GM18909 (cell line): ENCODE measurements at regions not wholly inside any gene's neighbourhood (a gene's known extent, or its start where the extent isn't known, plus 50 kb on each side); places are given as distances from the start of the nearest gene placed in this dataset.

ENCODE experiments used
- ATAC-seq: cut with Tn5 transposase; IDR thresholded peaks from one replicate; pipeline ENCODE4 v1.9.1; 2021; ENCODE audit warnings: mild to moderate bottlenecking; ENCODE audit not compliant: unreplicated experiment, poor library complexity

DNA sequence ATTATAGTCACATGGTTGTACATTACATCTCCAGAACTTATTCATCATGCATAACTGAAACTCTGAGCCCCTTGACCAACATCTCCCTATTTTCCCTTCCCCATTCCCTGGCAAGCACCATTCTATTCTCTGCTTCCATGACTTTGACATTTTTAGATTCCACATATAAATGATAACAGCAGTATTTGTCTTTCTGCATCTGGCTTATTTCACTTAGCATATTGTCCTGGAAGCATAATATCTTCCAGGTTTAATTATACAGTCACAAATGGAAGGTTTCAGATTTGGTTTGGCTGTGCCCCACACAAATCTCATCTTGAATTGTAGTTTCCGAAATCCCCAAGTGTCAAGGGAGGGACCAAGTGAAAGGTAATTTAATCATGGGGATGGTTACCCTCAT is 626.9 kb upstream of the PKDCC start:
- ATAC-seq, result no peak

GRCh38 chr2:41431756-41432155 is 616.1 kb upstream of the PKDCC start:
- no peak for ATAC-seq

GRCh38 chr2:41432459-41432858 is 615.4 kb upstream of the PKDCC start:
- no peak for ATAC-seq

- no peak for ATAC-seq
These were observed 612.8 kb upstream of the PKDCC start for GRCh38 chr2:41434991-41435390.

DNA sequence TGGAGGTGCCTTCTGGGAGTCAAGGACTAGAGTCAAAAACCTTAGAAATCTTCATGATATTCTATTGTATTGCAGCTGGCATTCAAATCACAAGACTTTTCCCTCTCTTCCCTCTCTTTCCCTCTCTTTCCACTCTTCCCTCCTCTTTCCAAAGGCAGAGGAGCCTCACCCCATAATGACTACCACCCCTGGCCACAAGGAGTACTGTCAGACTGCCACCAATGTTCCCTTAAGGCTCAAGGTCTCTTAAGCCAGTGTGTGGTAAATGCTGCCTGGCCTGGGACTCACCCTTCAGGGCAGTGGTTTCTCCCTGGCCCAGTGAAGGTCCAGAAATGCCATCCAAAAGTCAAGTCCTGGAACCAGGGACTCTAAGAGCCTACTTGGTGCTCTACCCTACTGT is 605.9 kb upstream of the PKDCC start:
- no peak for ATAC-seq

GRCh38 chr2:41445865-41446264 is 602.0 kb upstream of the PKDCC start:
- no peak for ATAC-seq

DNA sequence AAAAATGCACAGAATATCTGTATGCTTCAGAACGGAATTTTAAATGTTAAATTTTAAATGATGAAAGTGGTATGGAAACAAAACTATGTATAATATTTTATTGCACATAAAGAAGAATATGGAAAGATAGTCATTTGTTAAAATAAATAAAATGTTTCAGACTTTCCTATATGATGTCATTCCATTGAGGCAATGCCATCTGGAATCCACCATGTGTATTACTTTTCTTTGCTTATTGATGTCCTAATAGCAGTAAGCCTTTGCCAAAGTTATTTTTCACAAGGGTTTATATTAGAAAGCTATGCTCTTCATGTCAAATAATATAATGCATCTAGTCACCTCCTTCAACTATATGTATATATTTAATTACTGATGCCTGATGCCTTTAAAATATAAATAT is 601.6 kb upstream of the PKDCC start:
- no peak for ATAC-seq

DNA sequence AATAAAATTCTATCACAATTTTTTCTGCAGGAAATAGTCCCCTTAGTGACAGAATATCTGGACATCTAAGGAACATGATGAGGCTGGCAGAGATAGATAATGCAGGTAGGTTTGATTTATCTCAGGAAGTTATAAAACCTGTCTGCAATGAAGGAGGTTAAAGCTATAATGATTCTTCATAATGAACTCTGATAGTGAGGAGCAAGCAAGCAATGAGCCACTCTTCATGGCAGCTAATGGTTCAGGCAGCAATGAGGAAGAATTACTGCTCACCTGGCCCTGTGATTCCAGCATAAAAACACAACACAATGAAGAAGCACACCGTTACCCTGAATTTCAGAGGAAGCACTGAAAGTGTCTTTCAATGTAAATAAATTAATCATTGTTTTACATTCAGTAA is 599.6 kb upstream of the PKDCC start:
- no peak for ATAC-seq

DNA sequence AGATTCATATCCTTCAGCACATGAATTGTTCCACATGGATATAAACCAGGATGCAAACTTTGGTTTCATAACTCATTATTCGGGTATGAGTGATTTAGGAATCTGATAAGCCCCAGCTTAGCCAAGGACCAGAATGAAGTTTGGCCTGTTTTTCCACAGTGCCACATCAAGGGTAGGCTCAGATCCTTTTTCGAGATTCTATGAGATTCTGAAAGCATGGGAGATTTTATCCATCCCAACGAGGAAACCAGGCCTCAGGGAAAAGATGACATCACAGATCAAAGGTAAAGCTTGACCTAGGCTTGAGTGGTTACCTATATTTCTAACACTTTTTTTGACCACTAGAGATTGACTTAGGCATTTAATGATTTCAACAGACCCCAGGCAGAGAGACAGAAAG is 590.8 kb upstream of the PKDCC start:
- ATAC-seq, result no peak

DNA sequence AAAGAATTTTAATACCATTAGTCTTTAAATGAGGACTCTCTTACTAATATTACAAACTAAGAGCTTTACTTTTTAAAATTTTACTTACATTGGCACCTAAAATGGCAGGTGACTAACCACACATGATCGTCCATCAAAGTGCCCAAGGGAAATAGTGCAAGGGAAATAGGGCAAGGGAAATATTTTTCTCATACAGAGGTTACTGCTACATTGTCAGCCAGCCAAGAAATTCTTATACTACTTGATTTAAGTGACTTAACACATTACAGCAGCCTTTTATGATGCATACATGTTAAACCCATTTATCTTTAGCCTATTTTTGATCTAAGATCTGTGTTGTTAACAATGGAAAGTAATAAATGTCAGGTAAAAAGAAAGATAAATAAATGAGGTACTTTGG is 587.2 kb upstream of the PKDCC start:
- no peak for ATAC-seq

DNA sequence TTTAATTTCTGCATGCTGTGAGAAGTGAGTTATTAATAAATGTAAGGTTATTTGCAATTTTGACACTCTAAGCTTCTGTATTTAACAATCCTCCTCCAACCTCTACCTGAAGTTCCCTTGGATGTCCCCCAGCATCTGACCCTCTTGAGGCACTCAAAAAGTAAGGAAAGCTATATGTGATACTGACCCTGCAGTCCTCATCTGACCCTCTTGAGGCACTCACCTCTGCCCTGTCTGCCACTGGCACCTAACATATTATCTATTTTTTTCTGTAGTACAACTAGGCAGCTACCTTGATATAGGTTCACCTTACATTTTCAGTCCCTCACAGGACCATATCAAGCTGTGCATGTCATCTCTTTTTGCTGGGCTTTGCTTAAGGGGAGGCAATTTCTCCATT is 583.4 kb upstream of the PKDCC start:
- ATAC-seq, result no peak

GRCh38 chr2:41475959-41476358 is 571.9 kb upstream of the PKDCC start:
- no peak for ATAC-seq

DNA sequence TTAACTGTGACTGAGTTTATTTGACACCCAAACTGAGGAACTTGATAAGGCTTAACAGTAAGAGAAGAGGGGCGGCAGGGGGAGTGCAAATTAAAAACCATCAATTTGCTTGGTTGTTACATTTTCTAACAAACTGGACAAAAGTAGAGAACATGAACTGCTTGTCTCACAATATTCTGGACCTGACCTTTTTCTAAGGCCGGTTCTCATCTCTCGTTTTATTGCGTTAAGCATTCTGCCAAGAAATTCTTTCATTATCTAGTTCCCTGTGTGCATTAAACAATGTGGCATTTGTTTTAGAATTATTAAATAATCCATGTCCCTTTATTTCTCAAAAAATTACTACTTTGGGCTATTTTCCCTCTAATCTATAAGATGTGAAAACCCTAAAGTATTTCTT is 565.2 kb upstream of the PKDCC start:
- ATAC-seq, result no peak

GRCh38 chr2:41483226-41483625 is 564.6 kb upstream of the PKDCC start:
- ATAC-seq, result no peak

- ATAC-seq, result no peak
These were observed 563.6 kb upstream of the PKDCC start for GRCh38 chr2:41483982-41484857.

GRCh38 chr2:41484858-41485234 is 563.0 kb upstream of the PKDCC start:
- ATAC-seq, result no peak

- no peak for ATAC-seq
These were observed 560.9 kb upstream of the PKDCC start for GRCh38 chr2:41486948-41487347.

GRCh38 chr2:41488888-41489287 is 558.9 kb upstream of the PKDCC start:
- ATAC-seq, result no peak

- no peak for ATAC-seq
These were observed 558.2 kb upstream of the PKDCC start for GRCh38 chr2:41489638-41490037.

DNA sequence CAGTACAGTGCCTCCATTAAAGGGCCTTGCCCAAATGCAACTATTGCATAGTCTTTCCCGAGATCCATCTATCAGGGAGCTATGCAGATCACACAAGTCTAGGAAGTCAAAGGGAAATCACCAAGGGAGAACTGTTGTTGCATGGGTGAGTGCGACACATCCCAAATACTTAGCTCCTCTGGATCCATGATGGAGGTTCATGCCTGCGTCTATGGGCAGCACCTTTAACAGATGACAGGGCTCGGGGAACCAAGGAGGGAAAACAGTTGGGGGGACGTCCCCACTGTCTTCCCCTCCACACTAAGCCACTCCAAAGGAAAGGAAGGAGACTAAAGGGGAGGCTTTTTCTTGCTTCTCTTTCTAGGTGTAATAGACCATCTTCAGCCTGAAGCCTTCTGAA is 552.8 kb upstream of the PKDCC start:
- no peak for ATAC-seq

DNA sequence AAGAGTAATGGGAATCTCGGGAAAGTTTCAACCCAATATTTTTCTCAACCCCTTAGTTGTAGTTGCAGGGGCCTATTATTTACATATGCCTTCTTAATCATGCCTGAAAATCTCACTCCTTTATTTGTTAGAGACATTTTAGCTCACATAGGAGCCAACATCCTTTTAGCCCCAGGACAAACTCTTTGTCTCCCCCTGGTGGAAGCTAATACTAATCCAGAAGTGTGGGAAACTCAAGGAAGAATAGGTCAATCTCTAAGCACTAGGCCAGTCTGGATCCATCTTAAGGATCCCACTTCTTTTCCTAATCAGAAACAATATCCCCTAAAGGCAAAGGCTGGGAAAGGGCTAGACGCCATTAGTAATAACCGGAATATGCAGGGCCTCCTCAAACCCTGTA is 550.9 kb upstream of the PKDCC start:
- ATAC-seq, result no peak

GRCh38 chr2:41498781-41499180 is 549.0 kb upstream of the PKDCC start:
- no peak for ATAC-seq
